WTC11 (cell line): ENCODE measurements at regions not wholly inside any gene's neighbourhood (a gene's known extent, or its start where the extent isn't known, plus 50 kb on each side); places are given as distances from the start of the nearest gene placed in this dataset.

ENCODE experiments used
- ATAC-seq: fragments of 200-7000 bp; cut with Tn5 transposase; 2 replicates; pipeline ENCODE4 v1.10.0; 2021; ENCODE audit warnings: mild to moderate bottlenecking, moderate library complexity
- CTCF ChIA-PET: fragments of 300-600 bp; sonication (Branson Sonifier 250); formaldehyde crosslinking; loops from one replicate; lab custom pipeline; 2021; ENCODE audit warnings: antibody characterized with exemption; lab: Charles Lee
- POLR2A ChIA-PET: fragments of 350-600 bp; sonication (Branson Sonifier 250); formaldehyde crosslinking; loops from one replicate; lab custom pipeline; 2021; ENCODE audit warnings: antibody characterized with exemption; lab: Charles Lee
- DNase-seq: peaks from one replicate; pipeline ENCODE4 v3.0.0; 2021; ENCODE audit warnings: low spot score
- H3K27ac Mint-ChIP-seq: 2 replicates; pipeline ENCODE4 v1.8.0; 2021; ENCODE audit warnings: mixed read lengths
- H3K27me3 Mint-ChIP-seq: 2 replicates; pipeline ENCODE4 v1.8.0; 2021; ENCODE audit warnings: low read depth, mild to moderate bottlenecking, moderate library complexity, mixed read lengths
- H3K36me3 Mint-ChIP-seq: 2 replicates; pipeline ENCODE4 v1.8.0; 2021; ENCODE audit warnings: mixed read lengths
- H3K4me1 Mint-ChIP-seq: 2 replicates; pipeline ENCODE4 v1.8.0; 2022; ENCODE audit warnings: mixed read lengths
- H3K4me3 Mint-ChIP-seq: 2 replicates; pipeline ENCODE4 v1.8.0; 2021; ENCODE audit warnings: mild to moderate bottlenecking, moderate library complexity, mixed read lengths
- H3K9me3 Mint-ChIP-seq: 2 replicates; pipeline ENCODE4 v1.8.0; 2021; ENCODE audit warnings: mixed read lengths
- AR ChIP-seq: fragments of 250-450 bp; sonication (Bioruptor Pico); IDR thresholded peaks from 2 replicates; pipeline ENCODE4 v1.9.0; 2021; ENCODE audit warnings: mild to moderate bottlenecking
- CREB1 ChIP-seq: sonication (generic); formaldehyde crosslinking; IDR thresholded peaks from 2 replicates; pipeline ENCODE4 v1.8.0; 2023; ENCODE audit warnings: mild to moderate bottlenecking, missing genetic modification reagents
- E2F1 ChIP-seq: sonication (generic); formaldehyde crosslinking; IDR thresholded peaks from 2 replicates; pipeline ENCODE4 v1.8.0; 2022; ENCODE audit warnings: mild to moderate bottlenecking, missing genetic modification reagents
- E2F4 ChIP-seq: sonication (generic); formaldehyde crosslinking; IDR thresholded peaks from 2 replicates; pipeline ENCODE4 v1.8.1; 2022; ENCODE audit warnings: low read depth, mild to moderate bottlenecking, moderate library complexity, missing genetic modification reagents, borderline replicate concordance
- ERG ChIP-seq: fragments of 250-450 bp; sonication (Bioruptor Pico); IDR thresholded peaks from 2 replicates; pipeline ENCODE4 v1.8.0; 2021; ENCODE audit warnings: mild to moderate bottlenecking
- FOXP4 ChIP-seq: sonication (generic); formaldehyde crosslinking; IDR thresholded peaks from 2 replicates; pipeline ENCODE4 v1.8.0; 2022; ENCODE audit warnings: mild to moderate bottlenecking, missing genetic modification reagents
- HMGXB4 ChIP-seq: sonication (generic); formaldehyde crosslinking; IDR thresholded peaks from 2 replicates; pipeline ENCODE4 v1.8.1; 2023; ENCODE audit warnings: mild to moderate bottlenecking, moderate library complexity, missing genetic modification reagents
- JUN ChIP-seq: sonication (generic); formaldehyde crosslinking; IDR thresholded peaks from 2 replicates; pipeline ENCODE4 v1.8.0; 2023; ENCODE audit warnings: mild to moderate bottlenecking, missing genetic modification reagents
- MAX ChIP-seq: sonication (generic); formaldehyde crosslinking; IDR thresholded peaks from 2 replicates; pipeline ENCODE4 v1.8.0; 2022; ENCODE audit warnings: mild to moderate bottlenecking, missing genetic modification reagents
- MLX ChIP-seq: sonication (generic); formaldehyde crosslinking; IDR thresholded peaks from 2 replicates; pipeline ENCODE4 v1.8.1; 2023; ENCODE audit warnings: mild to moderate bottlenecking, missing genetic modification reagents, moderate library complexity
- PREB ChIP-seq: sonication (generic); formaldehyde crosslinking; IDR thresholded peaks from 2 replicates; pipeline ENCODE4 v1.8.1; 2022; ENCODE audit warnings: mild to moderate bottlenecking, missing genetic modification reagents, moderate library complexity, borderline replicate concordance
- RELA ChIP-seq: sonication (generic); formaldehyde crosslinking; IDR thresholded peaks from 2 replicates; pipeline ENCODE4 v1.8.1; 2022; ENCODE audit warnings: missing genetic modification reagents, mild to moderate bottlenecking, borderline replicate concordance
- TEAD4 ChIP-seq: sonication (generic); formaldehyde crosslinking; IDR thresholded peaks from 2 replicates; pipeline ENCODE4 v1.8.0; 2022; ENCODE audit warnings: mild to moderate bottlenecking, missing genetic modification reagents
- USF1 ChIP-seq: sonication (generic); formaldehyde crosslinking; IDR thresholded peaks from 2 replicates; pipeline ENCODE4 v1.8.0; 2022; ENCODE audit warnings: mild to moderate bottlenecking, missing genetic modification reagents
- ZNF532 ChIP-seq: fragments of 250-450 bp; sonication (Bioruptor Pico); IDR thresholded peaks from 2 replicates; pipeline ENCODE4 v1.9.0; 2021; ENCODE audit warnings: mild to moderate bottlenecking, borderline replicate concordance

GRCh38 chr15:77742127-77742526, 109.4 kb upstream of the LINGO1 start:
- H3K36me3 Mint-ChIP-seq, result no peaks in the 10 kb centered on the region
- TF ChIP-seq ERG (CRISPR knock-in tag) (no peak), MLX (CRISPR knock-in tag) (no peak), PREB (no peak), ZNF532 (no peak), MAX (CRISPR knock-in tag) (no peak), RELA (CRISPR knock-in tag) (no peak), JUN (CRISPR knock-in tag) (no peak), FOXP4 (no peak), USF1 (CRISPR knock-in tag) (no peak), E2F4 (CRISPR knock-in tag) (no peak), TEAD4 (CRISPR knock-in tag) (no peak)
- ATAC-seq, result no peak
- ChIA-PET POLR2A (no interaction called here), CTCF (interaction anchor here (0.7 to 4.9 kb wide), 8 partner anchors 10 to 232 kb away, joined by 3 to 25 read pairs (median 6); partner anchors contain the start of gene LINGO1)
- DNase-seq, result no peak
- no peaks in the 10 kb centered on the region for H3K9me3 Mint-ChIP-seq
- H3K4me1 Mint-ChIP-seq, result peaks cover 41% of the 10 kb centered on the region
- no peak overlapping the region for H3K27ac Mint-ChIP-seq
- peaks cover 5% of the 10 kb centered on the region for H3K27me3 Mint-ChIP-seq
- H3K4me3 Mint-ChIP-seq, result no peak overlapping the region

- Mint-ChIP-seq H3K36me3 (no peaks in the 10 kb centered on the region), H3K4me3 (no peak overlapping the region), H3K27me3 (no peaks in the 10 kb centered on the region; the same call in 1 of the 2 replicates), H3K27ac (no peak overlapping the region), H3K4me1 (peaks cover 42% of the 10 kb centered on the region), H3K9me3 (no peaks in the 10 kb centered on the region)
- ChIA-PET CTCF (interaction anchor here (1.1 to 4.9 kb wide), 5 partner anchors 12 to 108 kb away, joined by 3 to 25 read pairs (median 4); partner anchors contain the start of gene LINGO1), POLR2A (interaction anchor here (0.7 kb wide), 1 partner anchor 14 kb away, joined by 3 read pairs; no protein-coding TSS in a partner anchor)
- ATAC-seq (no peak), DNase-seq (no peak)
- no peak for TF ChIP-seq MAX (CRISPR knock-in tag)
- TF ChIP-seq AR (CRISPR knock-in tag), result no peak
- TF ChIP-seq CREB1, result no peak
- TF ChIP-seq E2F1 (CRISPR knock-in tag), result no peak
- TF ChIP-seq HMGXB4 (CRISPR knock-in tag), result no peak
These were observed 108.4 kb upstream of the LINGO1 start for GRCh38 chr15:77741106-77741505.
